ENCODE measurements at regions not wholly inside any gene's neighbourhood (a gene's known extent, or its start where the extent isn't known, plus 50 kb on each side); places are given as distances from the start of the nearest gene placed in this dataset.

DNA sequence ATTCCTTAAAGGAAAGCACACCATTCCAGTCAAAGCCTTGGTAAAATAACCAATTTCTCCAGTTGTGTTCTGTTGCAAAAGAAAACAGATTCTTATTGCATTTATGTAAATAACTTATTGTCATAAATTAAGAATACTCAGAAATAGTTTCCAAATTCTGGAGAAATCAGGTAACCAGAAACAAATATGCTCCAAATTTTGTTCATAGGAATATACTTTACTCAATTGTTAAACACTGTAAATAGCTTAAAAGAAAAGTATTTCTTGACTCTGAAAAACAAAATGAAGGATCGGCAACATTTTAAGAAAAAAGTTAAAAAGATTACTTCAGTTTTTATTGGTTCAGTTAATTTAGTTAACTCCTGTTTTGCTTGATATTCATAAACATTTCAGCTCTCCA lies 67.1 kb upstream of the PIK3CG start:
- TF ChIP-seq, protein P1, sequence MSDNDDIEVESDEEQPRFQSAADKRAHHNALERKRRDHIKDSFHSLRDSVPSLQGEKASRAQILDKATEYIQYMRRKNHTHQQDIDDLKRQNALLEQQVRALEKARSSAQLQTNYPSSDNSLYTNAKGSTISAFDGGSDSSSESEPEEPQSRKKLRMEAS (IDR thresholded peaks at IDR 0.05) = no peak
- no peak for TF ChIP-seq EP300 (IDR thresholded peaks at IDR 0.05; ENCODE audit: borderline replicate concordance)
- TF ChIP-seq ZBTB7A (IDR thresholded peaks at IDR 0.05; ENCODE audit: low read depth) = no peak

Measured in Ishikawa (cell line).